Peyer's patch (tissue), 4 donors: ENCODE measurements at regions not wholly inside any gene's neighbourhood (a gene's known extent, or its start where the extent isn't known, plus 50 kb on each side); places are given as distances from the start of the nearest gene placed in this dataset.

ENCODE experiments used
- CTCF ChIP-seq, 6 experiments: fragments of 450-650 bp in 4 of 6; fragments of 200-600 bp in 2 of 6; sonication (generic) in 1 of 6; IDR thresholded peaks; one replicate each; pipeline ENCODE4 v1.5.1; 2017 to 2019; ENCODE audit warnings: antibody characterized with exemption in 6 of 6, mild to moderate bottlenecking in 3 of 6, moderate library complexity in 1 of 6
- POLR2A ChIP-seq, 2 donors: fragments of 450-650 bp; IDR thresholded peaks; one replicate each; pipeline ENCODE4 v1.5.1; 2017; ENCODE audit warnings: antibody characterized with exemption in 2 of 2, mild to moderate bottlenecking in 2 of 2, moderate library complexity in 2 of 2

GRCh38 chr4:33262824-33263223 lies 2542.7 kb downstream of the PCDH7 start:
- TF ChIP-seq CTCF (IDR thresholded peaks at IDR 0.05), result no peak
- TF ChIP-seq POLR2A (IDR thresholded peaks at IDR 0.05), result no peak
